ENCODE measurements at regions not wholly inside any gene's neighbourhood (a gene's known extent, or its start where the extent isn't known, plus 50 kb on each side); places are given as distances from the start of the nearest gene placed in this dataset.
"Not testable (repeated sequence)": the region's sequence is repeated elsewhere in the genome, so short reads cannot be mapped to it uniquely, and the experiment has no call there.

GRCh38 chr2:89537862-89538261 lies 846.4 kb downstream of the RPIA start:
- DNase-seq, result not testable (repeated sequence)

DNA sequence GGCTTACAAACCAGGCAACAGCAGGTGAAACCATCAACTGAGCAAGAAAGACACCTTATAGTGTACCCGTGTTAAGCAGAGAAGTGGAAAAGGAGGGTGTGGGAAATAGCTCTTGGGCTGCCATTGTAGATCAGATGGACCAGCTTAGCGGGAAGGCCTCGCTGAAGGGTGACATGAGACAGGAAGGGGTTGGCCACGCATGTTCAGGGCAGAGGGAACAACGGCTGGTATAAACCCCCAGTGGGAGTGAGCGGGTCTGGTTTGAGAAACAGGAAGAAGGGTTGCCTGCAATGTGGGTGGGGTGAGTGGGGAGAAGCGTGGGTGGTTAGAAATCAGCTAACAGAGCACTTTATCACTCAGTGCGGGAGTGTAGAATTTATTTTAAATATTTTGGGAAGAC lies 852.6 kb downstream of the RPIA start:
- DNase-seq, result not testable (repeated sequence)

DNA sequence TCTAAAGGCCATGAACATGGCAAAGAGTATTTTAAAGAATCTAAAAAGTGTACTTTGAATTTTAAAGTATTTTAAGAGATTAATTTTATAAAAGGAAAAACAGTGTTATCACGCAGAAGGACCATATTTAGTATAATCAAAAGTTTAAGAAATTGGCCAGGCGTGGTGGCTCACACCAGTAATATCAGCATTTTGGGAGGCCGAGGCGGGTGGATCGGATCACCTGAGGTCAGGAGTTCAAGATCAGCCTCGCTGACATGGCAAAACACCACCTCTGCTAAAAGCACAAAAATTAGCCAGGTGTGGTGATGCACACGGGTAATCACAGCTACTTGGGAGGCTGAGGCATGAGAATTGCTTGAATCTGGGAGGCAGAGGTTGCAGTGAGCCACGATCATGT lies 887.7 kb downstream of the RPIA start:
- DNase-seq, result not testable (repeated sequence)

- peak; percentile 29 to 41 (median 40) for DNase-seq
Measured at GRCh38 chr2:89582816-89583215, 891.3 kb downstream of the RPIA start.

- DNase-seq, result peak in 1 of 3 donors; percentile 7
Measured at GRCh38 chr2:89584046-89584445, 892.6 kb downstream of the RPIA start.

DNA sequence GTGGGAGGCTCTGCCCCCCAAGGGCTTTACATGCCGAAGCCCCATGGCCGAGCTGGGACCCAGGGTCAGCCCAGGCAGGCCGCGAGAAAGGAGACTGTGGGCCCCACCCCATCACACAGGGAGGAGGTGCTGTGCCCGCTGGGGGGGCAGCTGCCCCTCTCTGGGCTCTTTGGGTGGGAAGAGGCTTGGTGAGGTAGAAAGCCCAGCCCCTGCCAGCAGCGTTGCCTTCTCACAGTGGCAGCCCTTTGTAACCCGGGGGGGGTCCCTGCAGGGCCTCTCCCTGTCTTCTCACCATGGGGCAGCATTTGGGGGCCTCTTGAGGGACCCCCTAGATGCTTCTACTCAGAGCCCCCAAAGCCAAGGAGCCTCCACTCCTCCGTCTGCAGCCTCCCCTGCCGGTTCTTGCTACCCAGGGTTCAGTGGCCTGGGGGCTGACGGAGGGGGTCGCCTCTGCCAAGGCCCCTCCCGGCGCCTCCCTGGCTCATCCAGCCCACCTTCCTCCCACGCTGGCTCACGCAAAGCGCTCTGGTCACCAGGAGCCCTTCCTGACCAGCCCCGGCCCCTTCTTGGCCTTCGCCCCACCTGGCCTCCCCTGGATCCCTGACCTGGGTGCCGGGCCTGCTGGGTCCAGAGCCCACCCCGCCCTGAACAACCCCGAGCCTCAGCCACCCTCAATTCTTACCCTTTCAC lies 893.5 kb downstream of the RPIA start:
- DNase-seq, result peak in 1 of 3 donors; percentile 1

GRCh38 chr2:89585558-89585920 lies 894.1 kb downstream of the RPIA start:
- DNase-seq, result peak; percentile 38 to 67 (median 65)

GRCh38 chr2:89599843-89600242 lies 908.4 kb downstream of the RPIA start:
- peak in 1 of 3 donors; percentile 15 for DNase-seq

DNA sequence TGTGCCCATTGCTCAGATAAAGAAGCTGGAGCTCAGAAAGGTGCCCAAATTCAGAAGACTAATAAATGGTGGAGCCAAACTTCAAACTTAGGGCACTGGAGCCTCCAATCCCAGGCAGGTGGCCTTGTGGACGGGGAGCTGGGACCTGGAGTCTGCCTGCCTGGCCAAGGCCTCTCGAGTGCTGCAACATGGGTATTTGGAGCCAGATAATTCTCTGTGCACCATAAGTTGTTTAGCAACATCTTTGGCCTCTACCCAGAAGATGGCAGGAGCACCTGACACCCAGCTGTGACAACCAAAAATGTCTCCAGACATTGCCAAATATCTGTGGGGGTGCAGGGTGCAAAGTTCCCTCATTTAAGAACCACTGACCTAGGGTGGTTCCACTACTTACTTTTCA lies 915.0 kb downstream of the RPIA start:
- DNase-seq, result not testable (repeated sequence)

DNA sequence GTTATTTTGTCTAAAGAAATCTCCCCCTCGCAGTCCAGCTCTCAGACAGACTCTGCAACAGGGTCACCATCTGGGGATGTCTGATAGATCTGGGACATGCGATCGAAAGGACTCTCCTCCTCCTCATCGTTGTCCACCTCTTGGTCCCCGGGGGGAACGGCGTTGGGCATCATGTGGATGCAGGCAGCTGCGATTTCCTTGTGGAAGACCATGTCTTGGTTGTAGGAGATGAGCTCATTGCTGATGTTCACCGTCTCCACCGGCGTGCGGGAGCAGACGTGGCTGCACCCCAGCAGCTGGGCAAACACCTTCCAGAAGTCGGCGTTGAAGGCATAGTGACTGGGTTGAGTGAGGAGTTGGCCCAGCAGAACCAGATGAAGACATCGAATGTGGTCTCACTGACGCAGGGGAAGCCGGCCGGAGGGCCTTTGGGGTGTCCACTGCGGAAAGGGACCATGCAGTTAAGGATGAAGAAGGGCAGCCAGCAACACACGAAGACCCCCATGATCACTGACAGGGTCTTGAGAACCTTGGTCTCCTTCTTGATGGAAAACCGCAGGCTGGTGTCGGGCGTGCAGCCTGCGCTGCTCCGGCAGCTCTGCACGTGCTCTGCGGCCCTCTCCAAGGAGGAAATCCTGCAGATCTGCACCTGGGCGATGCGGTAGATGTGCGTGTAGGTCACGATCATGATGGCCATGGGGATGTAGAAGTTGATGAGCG lies 918.9 kb downstream of the RPIA start:
- not testable (repeated sequence) for DNase-seq

DNA sequence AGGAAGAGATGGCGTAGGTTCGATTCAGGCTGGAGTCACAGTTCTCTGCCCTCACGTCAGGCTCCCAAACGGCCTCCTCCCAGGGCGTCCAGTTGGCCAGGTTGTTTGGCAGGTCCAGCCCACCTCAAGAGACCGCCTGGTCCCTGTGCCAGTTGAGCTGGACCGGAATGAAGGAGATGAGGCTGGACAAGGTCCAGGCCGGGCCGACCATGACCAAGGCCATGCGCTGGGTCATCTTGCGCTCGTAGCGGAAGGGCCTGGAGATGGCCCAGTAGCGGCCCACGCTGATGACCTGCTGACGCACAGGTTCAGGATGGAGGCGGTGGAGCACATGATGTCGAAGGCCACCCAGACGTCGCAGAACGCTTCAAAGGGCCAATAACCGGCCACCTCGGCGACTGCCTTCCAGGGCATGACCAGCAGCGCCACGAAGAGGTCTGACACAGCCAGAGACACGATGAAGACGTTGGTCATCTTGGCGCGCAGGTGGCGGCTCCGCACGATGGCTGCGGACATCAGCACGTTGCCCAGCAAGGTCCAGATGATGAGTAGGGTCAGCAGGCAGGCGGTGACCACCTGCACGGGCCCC lies 919.5 kb downstream of the RPIA start:
- DNase-seq, result not testable (repeated sequence)

DNA sequence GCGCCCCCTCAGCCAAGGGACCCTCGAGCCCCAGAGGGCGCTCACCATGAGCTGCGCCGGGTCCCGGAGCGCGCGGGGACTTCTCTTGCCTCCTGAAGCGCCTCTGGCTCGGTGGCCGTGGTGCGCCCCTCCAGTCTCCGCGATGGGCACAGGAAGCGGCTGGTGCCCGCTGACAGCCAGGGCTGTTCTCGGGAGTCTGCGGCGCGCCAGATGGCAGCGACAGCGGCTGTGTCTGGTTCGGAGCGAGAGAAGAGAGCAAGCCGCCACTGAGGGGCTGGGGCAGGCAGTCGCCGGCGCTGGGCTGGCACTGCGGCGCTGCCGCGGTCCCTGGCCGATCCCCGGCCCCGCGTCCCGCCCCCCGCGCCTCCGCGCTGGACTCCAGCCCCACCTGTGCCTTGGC lies 920.2 kb downstream of the RPIA start:
- peak in 1 of 3 donors; percentile 0 for DNase-seq

GRCh38 chr2:89649268-89649667 lies 957.8 kb downstream of the RPIA start:
- not testable (repeated sequence) for DNase-seq

- not testable (repeated sequence) for DNase-seq
Measured at GRCh38 chr2:89679254-89679653, 987.8 kb downstream of the RPIA start.
